GM12878 (cell line): ENCODE measurements at regions not wholly inside any gene's neighbourhood (a gene's known extent, or its start where the extent isn't known, plus 50 kb on each side); places are given as distances from the start of the nearest gene placed in this dataset.

Experiments used
- ATAC-seq: fragments of 200-7000 bp; cut with Tn5 transposase; 3 replicates; pipeline ENCODE4 v1.9.1; 2020; ENCODE audit warnings: mild to moderate bottlenecking, moderate library complexity
- BruUV-seq: library from RNA; stranded (reverse); fragments of 400-500 nt; replicated peaks from 2 replicates; lab custom pipeline; 2021; lab: Mats Ljungman, UMichigan
- CTCF ChIA-PET: fragments of 300-600 bp; sonication (Branson Sonifier 250); formaldehyde crosslinking; extraction: SDS; loops from one replicate; lab custom pipeline; 2021; ENCODE audit warnings: inconsistent platforms; lab: Yijun Ruan, JAX
- POLR2A ChIA-PET: fragments of 350-600 bp; formaldehyde crosslinking; extraction: SDS; loops from one replicate; lab custom pipeline; 2021; ENCODE audit warnings: inconsistent platforms; lab: Charles Lee
- RAD21 ChIA-PET: fragments of 300-600 bp; sonication (Branson Sonifier 250); formaldehyde crosslinking; loops from one replicate; lab custom pipeline; 2023; ENCODE audit warnings: antibody characterized with exemption; ENCODE audit not compliant: unreplicated experiment; lab: Charles Lee
- SMC1A ChIA-PET: fragments of 300-600 bp; sonication (Branson Sonifier 250); formaldehyde crosslinking; loops from one replicate; lab custom pipeline; 2023; ENCODE audit not compliant: unreplicated experiment, uncharacterized antibody; lab: Charles Lee
- DNase-seq: peaks from one replicate; pipeline ENCODE4 v3.0.0-alpha.2; 2011; ENCODE audit warnings: low read depth, low spot score
- FAIRE-seq: peaks from 3 replicates; lab custom pipeline; 2011; peaks lifted over from hg19 to GRCh38; lab: Jason Lieb, UNC
- H2AFZ ChIP-seq: 2 replicates; pipeline ENCODE4 v1.6.0; 2011; ENCODE audit warnings: low read depth, low read length, control low read depth; ENCODE audit not compliant: control insufficient read depth
- H3K27ac ChIP-seq: 2 replicates; pipeline ENCODE4 v1.5.1; 2011; ENCODE audit warnings: control low read depth; ENCODE audit not compliant: control insufficient read depth, insufficient read depth
- H3K27me3 ChIP-seq, 2 experiments: replicated peaks in 1 of 2; 2 replicates each; pipeline versions ENCODE4 v1.6.0 to v1.6.1; 2011; ENCODE audit warnings: low read length in 1 of 2; ENCODE audit not compliant: control insufficient read depth in 2 of 2, insufficient read depth in 2 of 2
- H3K36me3 ChIP-seq, 2 experiments: 2 replicates each; pipeline ENCODE4 v1.5.1; 2011; ENCODE audit warnings: low read length in 1 of 2; ENCODE audit not compliant: control insufficient read depth in 2 of 2, insufficient read depth in 2 of 2
- H3K4me1 ChIP-seq: 2 replicates; pipeline ENCODE4 v1.6.1; 2011; ENCODE audit warnings: mild to moderate bottlenecking, low read length, moderate library complexity, mixed read lengths; ENCODE audit not compliant: control insufficient read depth, insufficient read depth
- H3K4me2 ChIP-seq: 2 replicates; pipeline ENCODE4 v1.6.0; 2011; ENCODE audit warnings: control low read depth; ENCODE audit not compliant: control insufficient read depth, insufficient read depth
- H3K4me3 ChIP-seq: fragments of 200-600 bp; sonication (generic); 2 replicates; pipeline ENCODE4 v1.5.1; 2016
- H3K79me2 ChIP-seq: 2 replicates; pipeline ENCODE4 v1.6.0; 2011; ENCODE audit warnings: low read length; ENCODE audit not compliant: control insufficient read depth, insufficient read depth
- H3K9ac ChIP-seq: 2 replicates; pipeline ENCODE4 v1.8.0; 2011; ENCODE audit warnings: low read length, control low read depth, mixed read lengths; ENCODE audit not compliant: control insufficient read depth, insufficient read depth
- H3K9me3 ChIP-seq: replicated peaks from 3 replicates; pipeline ENCODE4 v1.5.1; 2011; ENCODE audit warnings: mild to moderate bottlenecking, low read length; ENCODE audit not compliant: control insufficient read depth, insufficient read depth
- H4K20me1 ChIP-seq: 2 replicates; pipeline ENCODE4 v1.6.0; 2011; ENCODE audit not compliant: control insufficient read depth, insufficient read depth
- BMI1 ChIP-seq: fragments of 450-650 bp; IDR thresholded peaks from 2 replicates; pipeline ENCODE4 v1.6.1; 2016; ENCODE audit warnings: mild to moderate bottlenecking, moderate library complexity, borderline replicate concordance
- DPF2 ChIP-seq: fragments of 450-650 bp; IDR thresholded peaks from 2 replicates; pipeline ENCODE4 v1.6.1; 2017; ENCODE audit warnings: mild to moderate bottlenecking
- FOS ChIP-seq: IDR thresholded peaks from 3 replicates; pipeline ENCODE4 v1.6.1; 2011; ENCODE audit warnings: borderline replicate concordance; ENCODE audit not compliant: insufficient read length; ENCODE audit errors: extremely low read depth
- FOXK2 ChIP-seq: fragments of 450-650 bp; IDR thresholded peaks from 2 replicates; pipeline ENCODE4 v1.6.1; 2017; ENCODE audit warnings: mild to moderate bottlenecking, moderate library complexity
- GABPA ChIP-seq: IDR thresholded peaks from 2 replicates; pipeline ENCODE4 v1.6.1; 2014; ENCODE audit warnings: antibody characterized with exemption, low read depth, mild to moderate bottlenecking, inconsistent platforms
- IRF3 ChIP-seq: fragments of 450-650 bp; IDR thresholded peaks from 2 replicates; pipeline ENCODE4 v1.6.1; 2014; ENCODE audit warnings: mild to moderate bottlenecking
- JUNB ChIP-seq: IDR thresholded peaks from 2 replicates; pipeline ENCODE4 v1.6.1; 2016; ENCODE audit warnings: antibody characterized with exemption, mild to moderate bottlenecking
- JUND ChIP-seq: IDR thresholded peaks from 2 replicates; pipeline ENCODE4 v1.6.1; 2012; ENCODE audit warnings: low read depth, mild to moderate bottlenecking, low read length, improper control_type of control experiment, moderate library complexity
- KAT2A ChIP-seq: conservative IDR thresholded peaks from 2 replicates; pipeline ENCODE4 v1.6.1; 2011; ENCODE audit warnings: low read depth, low read length; ENCODE audit not compliant: control insufficient read depth
- MAX ChIP-seq: IDR thresholded peaks from 2 replicates; pipeline ENCODE4 v1.6.1; 2012; ENCODE audit warnings: low read depth, low read length, improper control_type of control experiment
- MLLT1 ChIP-seq: fragments of 450-650 bp; IDR thresholded peaks from 2 replicates; pipeline ENCODE4 v1.6.1; 2016; ENCODE audit warnings: mild to moderate bottlenecking
- MTA2 ChIP-seq: fragments of 450-650 bp; IDR thresholded peaks from 2 replicates; pipeline ENCODE4 v1.6.1; 2016; ENCODE audit warnings: low read depth, mild to moderate bottlenecking, moderate library complexity
- MYC ChIP-seq: IDR thresholded peaks from 2 replicates; pipeline ENCODE4 v1.6.1; 2011; ENCODE audit warnings: mild to moderate bottlenecking, low read length, moderate library complexity, inconsistent platforms; ENCODE audit not compliant: insufficient read depth, insufficient replicate concordance, insufficient read length, severe bottlenecking
- NKRF ChIP-seq: fragments of 450-650 bp; conservative IDR thresholded peaks from 2 replicates; pipeline ENCODE4 v1.6.1; 2017; ENCODE audit warnings: mild to moderate bottlenecking, moderate library complexity
- PAX8 ChIP-seq: fragments of 450-650 bp; IDR thresholded peaks from 2 replicates; pipeline ENCODE4 v1.6.1; 2017; ENCODE audit warnings: mild to moderate bottlenecking, moderate library complexity
- POLR2A ChIP-seq: IDR thresholded peaks from 2 replicates; pipeline ENCODE4 v1.6.1; 2011; ENCODE audit warnings: low read depth, mild to moderate bottlenecking, low read length
- RAD51 ChIP-seq: fragments of 450-650 bp; IDR thresholded peaks from 2 replicates; pipeline ENCODE4 v1.6.1; 2016; ENCODE audit warnings: moderate library complexity, mild to moderate bottlenecking, inconsistent platforms
- TCF12 ChIP-seq: IDR thresholded peaks from 2 replicates; pipeline ENCODE4 v1.6.1; 2011; ENCODE audit warnings: low read depth, mild to moderate bottlenecking, low read length
- YY1 ChIP-seq: IDR thresholded peaks from 2 replicates; pipeline ENCODE4 v1.6.1; 2011; ENCODE audit warnings: low read depth, mild to moderate bottlenecking, low read length
- ZBED1 ChIP-seq: IDR thresholded peaks from 2 replicates; pipeline ENCODE4 v1.6.1; 2016; ENCODE audit warnings: borderline replicate concordance
- ZZZ3 ChIP-seq: IDR thresholded peaks from 2 replicates; pipeline ENCODE4 v1.6.1; 2011; ENCODE audit warnings: low read depth; ENCODE audit not compliant: control insufficient read depth, insufficient read length
- in situ Hi-C: fragments of 300-500 bp; cut with MboI; formaldehyde crosslinking; loops from 9 replicates; pipeline ENCODE4 v1.14.3; 2018; ENCODE audit warnings: mixed read lengths
- intact Hi-C: fragments of 100-400 bp; cut with micrococcal nuclease; formaldehyde crosslinking; loops from one replicate; pipeline ENCODE4 v1.14.2; 2022; ENCODE audit not compliant: unreplicated experiment

- TF ChIP-seq NKRF: no peak
Measured at GRCh38 chr15:79641841-79642240, 209.7 kb downstream of the MINAR1 start (continued).

- ChIA-PET CTCF (no interaction called here), RAD21 (no interaction called here), POLR2A (interaction anchor here (0.6 kb wide), 1 partner anchor 11 kb away, joined by 3 read pairs; no protein-coding TSS in a partner anchor), SMC1A (no interaction called here)
- Histone ChIP-seq H3K9ac (no peak overlapping the region), H3K36me3 (no peaks in the 10 kb centered on the region), H3K4me1 (no peaks in the 10 kb centered on the region), H3K27me3 (no peaks in the 10 kb centered on the region), H2AFZ (no peak overlapping the region), H3K27ac (no peak overlapping the region), H3K79me2 (no peaks in the 10 kb centered on the region), H3K4me2 (no peak overlapping the region), H3K4me3 (no peak overlapping the region), H4K20me1 (no peaks in the 10 kb centered on the region), H3K9me3 (no peaks in the 10 kb centered on the region)
- TF ChIP-seq YY1 (no peak), JUND (no peak), JUNB (no peak), FOXK2 (no peak), MLLT1 (no peak), MAX (no peak), RAD51 (no peak), IRF3 (no peak), ZZZ3 (no peak), TCF12 (no peak), MTA2 (no peak), ZBED1 (no peak), MYC (no peak), GABPA (no peak), PAX8 (no peak), BMI1 (no peak), FOS (no peak), DPF2 (no peak), KAT2A (no peak), POLR2A (no peak)
- no peak for ATAC-seq
- BruUV-seq: no TSS peak
- intact Hi-C loops: loop anchor here (10.0 kb wide), 1 partner anchor 61 kb away; no protein-coding TSS in a partner anchor
- no peak for FAIRE-seq
- DNase-seq: no peak
- in situ Hi-C loops: no loop called here
Measured at GRCh38 chr15:79643393-79643792, 211.3 kb downstream of the MINAR1 start.
